GM12891 (cell line): ENCODE measurements at regions not wholly inside any gene's neighbourhood (a gene's known extent, or its start where the extent isn't known, plus 50 kb on each side); places are given as distances from the start of the nearest gene placed in this dataset.

ENCODE experiments used
- POLR2A ChIP-seq: IDR thresholded peaks from 2 replicates; pipeline ENCODE4 v1.6.1; 2011; ENCODE audit warnings: low read depth, low read length, control low read depth
- POLR2AphosphoS5 ChIP-seq: IDR thresholded peaks from 2 replicates; pipeline ENCODE4 v1.6.1; 2011; ENCODE audit warnings: low read depth, low read length, control low read depth

- no peak for TF ChIP-seq POLR2A
- no peak for TF ChIP-seq POLR2AphosphoS5
Measured at GRCh38 chr2:83795777-83796176, 663.3 kb downstream of the SUCLG1 start.
